Activated T-helper 17 cell treated with anti-CD3 and anti-CD28 coated beads, Interleukin-2, amount 50 U/mL, for 72 hours (primary cell): ENCODE measurements at regions not wholly inside any gene's neighbourhood (a gene's known extent, or its start where the extent isn't known, plus 50 kb on each side); places are given as distances from the start of the nearest gene placed in this dataset.
A peak's percentile ranks its signal among the peaks of the same experiment; 100 is the strongest.
"Not testable (repeated sequence)": the region's sequence is repeated elsewhere in the genome, so short reads cannot be mapped to it uniquely, and the experiment has no call there.

Experiments
- ATAC-seq: fragments of 150-1000 bp; cut with Tn5 transposase; replicated peaks from 2 replicates; pipeline ENCODE4 v1.10.0; 2021; ENCODE audit warnings: mild to moderate bottlenecking, moderate library complexity
- H3K27ac Mint-ChIP-seq: one replicate; pipeline ENCODE4 v1.8.0; 2022; ENCODE audit warnings: mixed read lengths
- H3K27me3 Mint-ChIP-seq: one replicate; pipeline ENCODE4 v1.8.0; 2022; ENCODE audit warnings: mixed read lengths
- H3K36me3 Mint-ChIP-seq: one replicate; pipeline ENCODE4 v1.8.0; 2022; ENCODE audit warnings: low read depth, mild to moderate bottlenecking, mixed read lengths
- H3K4me1 Mint-ChIP-seq: one replicate; pipeline ENCODE4 v1.8.0; 2022; ENCODE audit warnings: mixed read lengths
- H3K4me3 Mint-ChIP-seq: one replicate; pipeline ENCODE4 v1.8.0; 2022; ENCODE audit warnings: mild to moderate bottlenecking, mixed read lengths
- H3K9me3 Mint-ChIP-seq: one replicate; pipeline ENCODE4 v1.8.0; 2022; ENCODE audit warnings: mixed read lengths

GRCh38 chr4:189734648-189735267 is 205.9 kb upstream of the FRG1 start:
- H3K27me3 Mint-ChIP-seq, H3K9me3 Mint-ChIP-seq, ATAC-seq, H3K4me3 Mint-ChIP-seq, H3K27ac Mint-ChIP-seq, H3K4me1 Mint-ChIP-seq, H3K36me3 Mint-ChIP-seq: not testable (repeated sequence)

GRCh38 chr4:189736656-189737055 is 204.0 kb upstream of the FRG1 start:
- not testable (repeated sequence) for ATAC-seq, H3K27me3 Mint-ChIP-seq

GRCh38 chr4:189740118-189740517 is 200.6 kb upstream of the FRG1 start:
- H3K9me3 Mint-ChIP-seq, ATAC-seq, H3K27me3 Mint-ChIP-seq, H3K36me3 Mint-ChIP-seq, H3K4me1 Mint-ChIP-seq, H3K27ac Mint-ChIP-seq, H3K4me3 Mint-ChIP-seq: not testable (repeated sequence)

More at GRCh38 chr4:189736656-189737055, 204.0 kb upstream of the FRG1 start:
- H3K4me3 Mint-ChIP-seq, H3K36me3 Mint-ChIP-seq, H3K9me3 Mint-ChIP-seq, H3K27ac Mint-ChIP-seq, H3K4me1 Mint-ChIP-seq: not testable (repeated sequence)

- Mint-ChIP-seq H3K27ac (no peak overlapping the region), H3K27me3 (peaks cover 9% of the 10 kb centered on the region)
Observed at GRCh38 chr4:189740873-189741272, 199.8 kb upstream of the FRG1 start.

GRCh38 chr4:189753092-189753491 is 187.6 kb upstream of the FRG1 start:
- H3K36me3 Mint-ChIP-seq, H3K27me3 Mint-ChIP-seq, H3K27ac Mint-ChIP-seq, H3K4me3 Mint-ChIP-seq, H3K9me3 Mint-ChIP-seq, ATAC-seq, H3K4me1 Mint-ChIP-seq: not testable (repeated sequence)

More at GRCh38 chr4:189740873-189741272, 199.8 kb upstream of the FRG1 start:
- Mint-ChIP-seq H3K4me1 (no peaks in the 10 kb centered on the region), H3K36me3 (no peaks in the 10 kb centered on the region), H3K9me3 (peaks cover 6% of the 10 kb centered on the region), H3K4me3 (no peak overlapping the region)
- ATAC-seq: no peak

- H3K4me1 Mint-ChIP-seq: no peaks in the 10 kb centered on the region
- no peaks in the 10 kb centered on the region for H3K36me3 Mint-ChIP-seq
- H3K9me3 Mint-ChIP-seq: peaks cover 4% of the 10 kb centered on the region
- no peak overlapping the region for H3K27ac Mint-ChIP-seq
- no peak overlapping the region for H3K4me3 Mint-ChIP-seq
- no peaks in the 10 kb centered on the region for H3K27me3 Mint-ChIP-seq
- no peak for ATAC-seq
Observed at GRCh38 chr4:189763583-189763982, 177.1 kb upstream of the FRG1 start.

GRCh38 chr4:189765301-189765700 is 175.4 kb upstream of the FRG1 start:
- no peaks in the 10 kb centered on the region for H3K36me3 Mint-ChIP-seq
- no peaks in the 10 kb centered on the region for H3K9me3 Mint-ChIP-seq
- no peak for ATAC-seq
- H3K27ac Mint-ChIP-seq: no peak overlapping the region
- no peak overlapping the region for H3K4me3 Mint-ChIP-seq
- no peaks in the 10 kb centered on the region for H3K27me3 Mint-ChIP-seq
- no peaks in the 10 kb centered on the region for H3K4me1 Mint-ChIP-seq

GRCh38 chr4:189765736-189766135 is 174.9 kb upstream of the FRG1 start:
- Mint-ChIP-seq H3K9me3 (no peaks in the 10 kb centered on the region), H3K4me3 (no peak overlapping the region), H3K4me1 (no peaks in the 10 kb centered on the region), H3K27me3 (no peaks in the 10 kb centered on the region), H3K36me3 (no peaks in the 10 kb centered on the region), H3K27ac (no peak overlapping the region)
- no peak for ATAC-seq

GRCh38 chr4:189767941-189768340 is 172.7 kb upstream of the FRG1 start:
- Mint-ChIP-seq H3K4me1 (no peaks in the 10 kb centered on the region), H3K36me3 (no peaks in the 10 kb centered on the region), H3K27ac (no peak overlapping the region), H3K4me3 (no peak overlapping the region), H3K27me3 (no peaks in the 10 kb centered on the region), H3K9me3 (no peaks in the 10 kb centered on the region)
- ATAC-seq: no peak

- no peak for ATAC-seq
- H3K36me3 Mint-ChIP-seq: no peaks in the 10 kb centered on the region
- no peaks in the 10 kb centered on the region for H3K27me3 Mint-ChIP-seq
- H3K9me3 Mint-ChIP-seq: peaks cover 5% of the 10 kb centered on the region
- no peak overlapping the region for H3K27ac Mint-ChIP-seq
- H3K4me1 Mint-ChIP-seq: no peaks in the 10 kb centered on the region
- H3K4me3 Mint-ChIP-seq: no peak overlapping the region
Observed at GRCh38 chr4:189769131-189769530, 171.5 kb upstream of the FRG1 start.

GRCh38 chr4:189771696-189772361 is 168.8 kb upstream of the FRG1 start:
- Mint-ChIP-seq H3K27me3 (no peaks in the 10 kb centered on the region), H3K27ac (no peak overlapping the region), H3K4me1 (no peaks in the 10 kb centered on the region), H3K4me3 (no peak overlapping the region), H3K9me3 (peaks cover 5% of the 10 kb centered on the region), H3K36me3 (no peaks in the 10 kb centered on the region)
- peak; percentile 34 for ATAC-seq

GRCh38 chr4:189773909-189774308 is 166.8 kb upstream of the FRG1 start:
- ATAC-seq: no peak
- peaks cover 5% of the 10 kb centered on the region for H3K9me3 Mint-ChIP-seq
- H3K27ac Mint-ChIP-seq: no peak overlapping the region
- no peaks in the 10 kb centered on the region for H3K27me3 Mint-ChIP-seq
- H3K4me1 Mint-ChIP-seq: no peaks in the 10 kb centered on the region
- no peak overlapping the region for H3K4me3 Mint-ChIP-seq
- H3K36me3 Mint-ChIP-seq: no peaks in the 10 kb centered on the region

GRCh38 chr4:189779281-189779980 is 161.2 kb upstream of the FRG1 start:
- H3K4me1 Mint-ChIP-seq: no peaks in the 10 kb centered on the region
- H3K27me3 Mint-ChIP-seq: peaks cover 6% of the 10 kb centered on the region
- ATAC-seq: no peak
- H3K9me3 Mint-ChIP-seq: no peaks in the 10 kb centered on the region
- no peak overlapping the region for H3K4me3 Mint-ChIP-seq
- H3K27ac Mint-ChIP-seq: no peak overlapping the region
- no peaks in the 10 kb centered on the region for H3K36me3 Mint-ChIP-seq

GRCh38 chr4:189780391-189780790 is 160.3 kb upstream of the FRG1 start:
- no peaks in the 10 kb centered on the region for H3K36me3 Mint-ChIP-seq
- H3K9me3 Mint-ChIP-seq: no peaks in the 10 kb centered on the region
- ATAC-seq: no peak
- H3K27me3 Mint-ChIP-seq: peaks cover 6% of the 10 kb centered on the region
- H3K4me3 Mint-ChIP-seq: no peak overlapping the region
- H3K27ac Mint-ChIP-seq: no peak overlapping the region
- H3K4me1 Mint-ChIP-seq: no peaks in the 10 kb centered on the region

- no peak for ATAC-seq
- no peaks in the 10 kb centered on the region for H3K4me1 Mint-ChIP-seq
- no peak overlapping the region for H3K4me3 Mint-ChIP-seq
Observed at GRCh38 chr4:189784651-189785050, 156.0 kb upstream of the FRG1 start.

More at GRCh38 chr4:189784651-189785050, 156.0 kb upstream of the FRG1 start:
- H3K27me3 Mint-ChIP-seq: peaks cover 6% of the 10 kb centered on the region
- H3K36me3 Mint-ChIP-seq: no peaks in the 10 kb centered on the region
- H3K27ac Mint-ChIP-seq: no peak overlapping the region
- no peaks in the 10 kb centered on the region for H3K9me3 Mint-ChIP-seq
